ENCODE measurements at regions not wholly inside any gene's neighbourhood (a gene's known extent, or its start where the extent isn't known, plus 50 kb on each side); places are given as distances from the start of the nearest gene placed in this dataset.

- H3K9ac ChIP-seq (replicated peaks; ENCODE audit: extremely low read depth, insufficient read depth, low read length), result no peak overlapping the region
- dilution Hi-C loops (cut with MboI; ENCODE audit: extremely low pct_ligation_motif_present, low sequenced_read_pairs) (no loop called here), intact Hi-C loops (cut with micrococcal nuclease) (no loop called here)
- H3K4me3 ChIP-seq (replicated peaks in 1 of 3; ENCODE audit: insufficient read depth in 1 of 3, low read depth in 1 of 3, low read length in 3 of 3), result no peak overlapping the region
- no peaks in the 10 kb centered on the region for H3K4me1 ChIP-seq (ENCODE audit: control insufficient read depth, extremely low read depth, insufficient read depth, low read length)
- H4K20me1 ChIP-seq (replicated peaks; ENCODE audit: control insufficient read depth, extremely low read depth, insufficient read depth, low read length), result no peaks in the 10 kb centered on the region
- no peak overlapping the region for H2AFZ ChIP-seq (ENCODE audit: low read depth, low read length)
- no peak for DNase-seq (ENCODE audit: low read depth, low spot score)
- H3K9me3 ChIP-seq (replicated peaks; ENCODE audit: control insufficient read depth, insufficient read depth, low read length), result no peaks in the 10 kb centered on the region
- no peaks in the 10 kb centered on the region for H3K9me1 ChIP-seq (replicated peaks; ENCODE audit: control insufficient read depth, extremely low read depth, insufficient read depth, low read length)
- BruUV-seq (replicated peaks), result no TSS peak
- H3K27me3 ChIP-seq (ENCODE audit: control insufficient read depth in 2 of 2, insufficient read depth in 2 of 2, low read length in 2 of 2), result peaks cover 0 to 3% of the 10 kb centered on the region in 2 experiments
- no peak overlapping the region for H3K27ac ChIP-seq (ENCODE audit: insufficient read depth, low read depth, low read length)
- FAIRE-seq, result no peak
- CTCF ChIA-PET, result no interaction called here
- H3K36me3 ChIP-seq (ENCODE audit: control insufficient read depth in 2 of 2, extremely low read depth in 1 of 2, insufficient read depth in 2 of 2, low read length in 2 of 2), result no peaks in the 10 kb centered on the region
- no peak overlapping the region for H3K4me2 ChIP-seq (ENCODE audit: insufficient read depth, low read length)
- POLR2A ChIA-PET, result no interaction called here
- TF ChIP-seq POLR2AphosphoS5 (IDR thresholded peaks at IDR 0.05; ENCODE audit: insufficient read depth, low read depth, low read length) (no peak), CTCF (IDR thresholded peaks at IDR 0.05; ENCODE audit: extremely low read depth in 1 of 2, insufficient read depth in 1 of 2, low read depth in 1 of 2, low read length in 2 of 2) (no peak), POLR2A (IDR thresholded peaks at IDR 0.05; ENCODE audit: low read depth, low read length) (no peak), MYC (IDR thresholded peaks at IDR 0.05; ENCODE audit: low read depth, low read length) (no peak), MAX (IDR thresholded peaks at IDR 0.05; ENCODE audit: insufficient read depth, insufficient read length) (no peak), JUN (IDR thresholded peaks at IDR 0.05; ENCODE audit: borderline replicate concordance, insufficient read depth, insufficient read length, low read depth) (no peak), FOS (IDR thresholded peaks at IDR 0.05; ENCODE audit: borderline replicate concordance, insufficient read depth, low read length) (no peak), GATA2 (IDR thresholded peaks at IDR 0.05; ENCODE audit: insufficient read depth, insufficient read length, low read depth, low read length) (no peak), EZH2 (IDR thresholded peaks at IDR 0.05; ENCODE audit: borderline replicate concordance, low read depth, low read length, severe bottlenecking) (no peak)
- no peaks in the 10 kb centered on the region for H3K79me2 ChIP-seq (ENCODE audit: control insufficient read depth, insufficient read depth, low read length)
Measured at GRCh38 chr2:120852200-120852815, 116.6 kb downstream of the GLI2 start.
